ENCODE measurements at regions not wholly inside any gene's neighbourhood (a gene's known extent, or its start where the extent isn't known, plus 50 kb on each side); places are given as distances from the start of the nearest gene placed in this dataset.
"Not testable (repeated sequence)": the region's sequence is repeated elsewhere in the genome, so short reads cannot be mapped to it uniquely, and the experiment has no call there.

DNA sequence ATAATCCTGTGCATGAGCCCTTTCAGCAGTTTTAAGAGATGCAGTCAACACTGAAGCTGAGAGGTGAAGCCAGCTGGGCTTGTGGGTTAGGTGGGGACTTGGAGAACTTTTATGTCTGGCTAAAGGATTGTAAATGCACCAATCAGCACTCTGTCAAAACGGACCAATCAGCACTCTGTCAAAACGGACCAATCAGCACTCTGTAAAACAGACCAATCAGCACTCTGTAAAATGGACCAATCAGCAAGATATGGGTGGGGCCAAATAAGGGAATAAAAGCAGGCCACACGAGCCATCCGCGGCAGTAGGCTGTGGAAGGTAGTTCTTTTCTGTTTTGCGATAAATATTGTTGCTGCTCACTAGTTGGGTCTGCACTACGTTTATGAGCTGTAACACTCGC lies 374.7 kb downstream of the NPIPA8 start:
- TF ChIP-seq, protein P1, sequence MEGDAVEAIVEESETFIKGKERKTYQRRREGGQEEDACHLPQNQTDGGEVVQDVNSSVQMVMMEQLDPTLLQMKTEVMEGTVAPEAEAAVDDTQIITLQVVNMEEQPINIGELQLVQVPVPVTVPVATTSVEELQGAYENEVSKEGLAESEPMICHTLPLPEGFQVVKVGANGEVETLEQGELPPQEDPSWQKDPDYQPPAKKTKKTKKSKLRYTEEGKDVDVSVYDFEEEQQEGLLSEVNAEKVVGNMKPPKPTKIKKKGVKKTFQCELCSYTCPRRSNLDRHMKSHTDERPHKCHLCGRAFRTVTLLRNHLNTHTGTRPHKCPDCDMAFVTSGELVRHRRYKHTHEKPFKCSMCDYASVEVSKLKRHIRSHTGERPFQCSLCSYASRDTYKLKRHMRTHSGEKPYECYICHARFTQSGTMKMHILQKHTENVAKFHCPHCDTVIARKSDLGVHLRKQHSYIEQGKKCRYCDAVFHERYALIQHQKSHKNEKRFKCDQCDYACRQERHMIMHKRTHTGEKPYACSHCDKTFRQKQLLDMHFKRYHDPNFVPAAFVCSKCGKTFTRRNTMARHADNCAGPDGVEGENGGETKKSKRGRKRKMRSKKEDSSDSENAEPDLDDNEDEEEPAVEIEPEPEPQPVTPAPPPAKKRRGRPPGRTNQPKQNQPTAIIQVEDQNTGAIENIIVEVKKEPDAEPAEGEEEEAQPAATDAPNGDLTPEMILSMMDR (IDR thresholded peaks at IDR 0.05), result not testable (repeated sequence)
- not testable (repeated sequence) for TF ChIP-seq POLR2A (IDR thresholded peaks at IDR 0.05)
